Testis (tissue), 2 donors: ENCODE measurements at regions not wholly inside any gene's neighbourhood (a gene's known extent, or its start where the extent isn't known, plus 50 kb on each side); places are given as distances from the start of the nearest gene placed in this dataset.

Source experiments
- CTCF ChIP-seq, 3 experiments: fragments of 450-650 bp in 2 of 3; fragments of 200-600 bp in 1 of 3; sonication (generic) in 1 of 3; IDR thresholded peaks; one replicate each; pipeline ENCODE4 v1.5.1; 2016 to 2019; ENCODE audit warnings: antibody characterized with exemption in 3 of 3, mild to moderate bottlenecking in 2 of 3, moderate library complexity in 1 of 3
- POLR2A ChIP-seq: fragments of 450-650 bp; IDR thresholded peaks from one replicate; pipeline ENCODE4 v1.6.1; 2017; ENCODE audit warnings: antibody characterized with exemption, mild to moderate bottlenecking, moderate library complexity

DNA sequence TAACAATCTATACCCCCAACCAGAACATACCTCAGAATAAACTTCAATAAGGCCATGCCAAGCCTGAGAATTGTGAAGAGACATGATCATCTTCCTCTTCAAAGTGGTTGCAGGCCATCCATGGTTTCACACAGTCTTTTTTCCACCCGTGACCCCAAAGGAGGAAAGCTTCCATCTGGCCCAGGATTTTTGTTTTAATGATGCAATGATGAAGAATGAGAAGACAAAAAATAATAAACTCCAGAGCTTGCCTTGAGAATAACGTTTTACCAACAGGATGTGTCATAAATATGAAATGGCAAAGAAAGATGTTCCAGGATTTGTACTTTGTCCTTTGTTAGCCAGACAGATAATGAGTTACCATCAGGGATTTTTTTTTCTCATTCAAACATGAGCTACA, 201.9 kb downstream of the WNT5A start:
- TF ChIP-seq CTCF (IDR thresholded peaks at IDR 0.05): no peak
- TF ChIP-seq POLR2A: no peak
